Forelimb muscle (tissue), 1 donor: ENCODE measurements at regions not wholly inside any gene's neighbourhood (a gene's known extent, or its start where the extent isn't known, plus 50 kb on each side); places are given as distances from the start of the nearest gene placed in this dataset.

ENCODE experiments used
- DNase-seq: peaks from one replicate; pipeline ENCODE4 v3.0.0-alpha.2; 2013; ENCODE audit warnings: low read depth

- DNase-seq = no peak
Observed at GRCh38 chr13:22226086-22226485, 555.2 kb downstream of the FGF9 start.

- DNase-seq = no peak
Observed at GRCh38 chr13:22227895-22228294, 557.0 kb downstream of the FGF9 start.

GRCh38 chr13:22229916-22230315, 559.0 kb downstream of the FGF9 start:
- no peak for DNase-seq

GRCh38 chr13:22232186-22232585, 561.3 kb downstream of the FGF9 start:
- no peak for DNase-seq

- DNase-seq = no peak
Observed at GRCh38 chr13:22235285-22235949, 564.5 kb downstream of the FGF9 start.

- DNase-seq = no peak
Observed at GRCh38 chr13:22235950-22236290, 565.0 kb downstream of the FGF9 start.

GRCh38 chr13:22238269-22238668, 567.4 kb downstream of the FGF9 start:
- no peak for DNase-seq

GRCh38 chr13:22240716-22241115, 569.8 kb downstream of the FGF9 start:
- no peak for DNase-seq

- DNase-seq = no peak
Observed at GRCh38 chr13:22243469-22244163, 572.7 kb downstream of the FGF9 start.

GRCh38 chr13:22252281-22252830, 581.5 kb downstream of the FGF9 start:
- no peak for DNase-seq

GRCh38 chr13:22253107-22253506, 582.2 kb downstream of the FGF9 start:
- DNase-seq = no peak

- no peak for DNase-seq
Observed at GRCh38 chr13:22256111-22256639, 585.3 kb downstream of the FGF9 start.

- no peak for DNase-seq
Observed at GRCh38 chr13:22262001-22262885, 591.4 kb downstream of the FGF9 start.

- no peak for DNase-seq
Observed at GRCh38 chr13:22263185-22263584, 592.3 kb downstream of the FGF9 start.

GRCh38 chr13:22265563-22265962, 594.7 kb downstream of the FGF9 start:
- no peak for DNase-seq

GRCh38 chr13:22270881-22271280, 600.0 kb downstream of the FGF9 start:
- no peak for DNase-seq

- no peak for DNase-seq
Observed at GRCh38 chr13:22271903-22272302, 601.0 kb downstream of the FGF9 start.

- DNase-seq = no peak
Observed at GRCh38 chr13:22275393-22275792, 604.5 kb downstream of the FGF9 start.

GRCh38 chr13:22276616-22277015, 605.7 kb downstream of the FGF9 start:
- DNase-seq = no peak

GRCh38 chr13:22278336-22278929, 607.6 kb downstream of the FGF9 start:
- DNase-seq = no peak

- DNase-seq = no peak
Observed at GRCh38 chr13:22285867-22286266, 615.0 kb downstream of the FGF9 start.

- DNase-seq = no peak
Observed at GRCh38 chr13:22286338-22286737, 615.5 kb downstream of the FGF9 start.
